Stimulated activated memory B cell treated with anti-CD40 and anti-IgM and Interleukin-4, amounts not matched to agents 10 μg/mL and 1 μg/mL and 100 μg/mL, for 72 hours (primary cell): ENCODE measurements at regions not wholly inside any gene's neighbourhood (a gene's known extent, or its start where the extent isn't known, plus 50 kb on each side); places are given as distances from the start of the nearest gene placed in this dataset.

Experiments
- ATAC-seq: fragments of 150-1000 bp; cut with Tn5 transposase; 2 replicates; pipeline ENCODE4 v1.10.0; 2021
- H3K27ac Mint-ChIP-seq: one replicate; pipeline ENCODE4 v1.8.0; 2022; ENCODE audit warnings: mild to moderate bottlenecking, mixed read lengths
- H3K27me3 Mint-ChIP-seq: one replicate; pipeline ENCODE4 v1.8.0; 2022; ENCODE audit warnings: mixed read lengths
- H3K36me3 Mint-ChIP-seq: one replicate; pipeline ENCODE4 v1.8.0; 2022; ENCODE audit warnings: mixed read lengths
- H3K4me1 Mint-ChIP-seq: one replicate; pipeline ENCODE4 v1.8.0; 2022; ENCODE audit warnings: mixed read lengths
- H3K4me3 Mint-ChIP-seq: one replicate; pipeline ENCODE4 v1.8.0; 2022; ENCODE audit warnings: mild to moderate bottlenecking, moderate library complexity, mixed read lengths
- H3K9me3 Mint-ChIP-seq: one replicate; pipeline ENCODE4 v1.8.0; 2022; ENCODE audit warnings: mixed read lengths

DNA sequence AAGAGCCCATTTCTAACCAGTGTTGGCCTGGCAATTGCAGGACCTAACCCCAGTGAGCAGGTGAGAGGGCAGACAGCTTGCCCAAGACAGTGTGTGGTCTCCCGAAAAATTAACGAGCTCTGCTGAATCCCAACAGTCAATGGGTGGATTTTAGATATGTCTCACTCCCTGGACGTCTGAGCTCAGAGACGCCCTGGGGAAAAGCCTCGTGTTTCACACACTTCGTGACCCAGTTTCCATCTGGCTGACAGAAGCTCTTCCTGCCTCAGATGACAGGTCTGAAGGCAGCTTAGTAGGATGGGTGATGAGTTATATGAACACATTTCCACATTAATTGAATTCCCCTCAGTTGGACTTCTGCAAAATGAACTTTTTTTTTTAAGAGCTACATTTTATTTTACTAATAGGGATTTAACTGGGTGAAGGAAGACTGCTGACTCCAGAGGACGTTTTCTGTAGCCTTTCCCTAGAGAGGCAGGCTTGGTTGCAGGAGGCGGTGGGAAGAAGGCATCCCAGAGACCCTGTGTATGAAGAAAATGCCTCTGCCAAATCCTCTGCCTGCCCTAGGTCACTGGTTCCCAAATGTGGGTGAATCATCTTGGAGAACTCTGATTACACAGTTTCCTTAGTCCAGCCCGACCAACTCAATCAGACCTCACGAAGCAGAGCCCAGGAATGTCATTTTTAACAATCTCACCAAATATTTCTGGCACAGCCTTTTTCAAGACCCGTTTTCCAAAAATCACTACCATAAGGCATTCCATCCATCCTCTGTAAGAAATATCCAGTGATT, 71.7 kb upstream of the LY86 start:
- Mint-ChIP-seq H3K4me3 (no peak overlapping the region), H3K36me3 (peaks cover 19% of the 10 kb centered on the region), H3K9me3 (no peaks in the 10 kb centered on the region), H3K27ac (no peak overlapping the region), H3K27me3 (peaks cover 14% of the 10 kb centered on the region), H3K4me1 (peaks cover 11% of the 10 kb centered on the region)
- ATAC-seq, result peak; percentile 18

DNA sequence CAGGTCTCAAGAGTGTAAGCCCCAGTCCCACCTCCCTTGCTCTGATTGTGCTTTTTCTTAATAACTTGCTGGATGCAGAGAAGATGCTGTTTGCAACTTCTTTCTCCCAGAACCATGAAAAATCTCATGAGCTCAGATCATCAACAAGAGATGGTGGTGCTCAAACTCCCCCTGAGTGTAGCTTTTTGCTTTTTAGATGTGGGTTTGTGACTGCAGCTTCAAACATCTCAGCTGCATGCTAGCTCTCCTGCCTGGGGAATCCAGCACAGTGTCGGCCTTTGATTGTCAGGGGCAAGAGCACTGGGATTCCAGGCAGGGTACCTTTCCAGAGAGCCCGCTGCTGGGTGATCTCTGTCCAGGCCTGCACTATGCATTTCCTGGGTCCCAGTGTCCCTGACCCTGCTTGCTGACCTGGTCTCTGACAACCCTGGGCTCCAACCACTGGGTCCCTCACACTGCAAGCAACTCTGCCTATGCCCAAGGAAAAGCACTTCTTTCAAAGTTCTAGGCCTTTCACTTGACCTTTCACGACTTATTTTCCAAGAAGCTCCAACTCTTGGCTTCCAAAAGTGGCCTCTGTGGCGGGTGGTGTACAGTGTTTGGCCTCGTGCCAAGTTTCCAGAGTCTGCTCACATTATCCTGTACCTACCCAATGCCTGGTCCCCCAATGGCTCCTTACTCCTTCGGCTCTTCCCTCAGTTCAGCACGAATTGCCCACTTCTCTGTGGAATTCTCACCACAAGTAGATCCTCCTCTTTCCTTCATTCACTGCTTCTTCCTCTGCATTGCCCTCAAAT, 69.7 kb upstream of the LY86 start:
- Mint-ChIP-seq H3K4me3 (no peak overlapping the region), H3K9me3 (peaks cover under 1% of the 10 kb centered on the region), H3K27me3 (peaks cover 14% of the 10 kb centered on the region), H3K36me3 (peaks cover 29% of the 10 kb centered on the region), H3K4me1 (peaks cover 11% of the 10 kb centered on the region), H3K27ac (no peak overlapping the region)
- ATAC-seq, result no peak

DNA sequence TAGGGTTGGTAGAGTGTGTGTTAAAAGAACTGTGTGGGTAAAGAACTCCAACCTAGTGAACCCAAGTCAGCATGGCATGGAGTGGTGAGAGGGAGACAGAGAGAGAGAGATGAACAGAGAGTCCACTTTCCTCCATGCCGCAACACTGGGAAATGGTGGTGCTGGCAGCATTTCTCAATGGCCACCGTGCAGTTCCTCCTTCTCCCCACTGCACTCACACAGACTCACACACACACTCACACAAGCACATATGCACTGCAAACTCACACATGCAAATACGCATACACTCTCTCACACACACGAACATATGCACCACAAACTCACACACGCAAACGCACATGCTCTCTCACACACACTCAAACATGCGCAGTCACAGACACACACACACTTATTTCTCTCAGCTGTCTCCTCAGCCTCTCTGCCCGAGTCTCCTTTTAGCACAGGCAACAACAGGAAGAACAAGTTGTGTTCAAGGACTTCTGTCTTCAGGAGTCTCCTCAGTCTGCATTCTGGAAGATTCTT, 66.5 kb upstream of the LY86 start:
- H3K4me3 Mint-ChIP-seq, result no peak overlapping the region
- no peaks in the 10 kb centered on the region for H3K4me1 Mint-ChIP-seq

GRCh38 chr6:6522709-6523108, 65.8 kb upstream of the LY86 start:
- H3K4me1 Mint-ChIP-seq, result no peaks in the 10 kb centered on the region
- H3K9me3 Mint-ChIP-seq, result peaks cover 3% of the 10 kb centered on the region
- peaks cover 33% of the 10 kb centered on the region for H3K36me3 Mint-ChIP-seq
- H3K27ac Mint-ChIP-seq, result no peak overlapping the region
- ATAC-seq, result no peak
- no peak overlapping the region for H3K4me3 Mint-ChIP-seq
- H3K27me3 Mint-ChIP-seq, result no peaks in the 10 kb centered on the region

More for the DNA sequence above, 66.5 kb upstream of the LY86 start:
- Mint-ChIP-seq H3K9me3 (peaks cover 3% of the 10 kb centered on the region), H3K27ac (no peak overlapping the region), H3K36me3 (peaks cover 33% of the 10 kb centered on the region), H3K27me3 (no peaks in the 10 kb centered on the region)
- no peak for ATAC-seq

DNA sequence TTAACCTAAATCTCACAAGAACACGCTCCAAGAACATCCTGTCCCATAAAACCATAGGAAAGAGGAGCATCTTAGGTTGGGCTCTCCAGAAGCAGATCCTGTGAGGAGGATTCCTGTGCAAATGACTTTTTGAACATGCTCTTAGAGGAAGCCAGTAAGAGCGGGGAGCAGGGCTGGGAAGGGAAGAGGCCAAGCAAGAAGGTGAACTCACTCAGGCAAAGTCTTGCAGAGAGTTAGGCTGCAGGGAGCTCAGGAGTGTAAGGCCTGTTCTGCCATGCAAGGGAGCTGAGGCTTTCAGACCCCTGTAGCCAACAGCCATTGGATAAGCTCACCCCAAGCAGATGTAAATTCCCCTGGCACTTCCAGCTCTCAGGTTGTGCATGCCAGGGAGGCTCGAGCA, 63.6 kb upstream of the LY86 start:
- H3K9me3 Mint-ChIP-seq, result peaks cover 4% of the 10 kb centered on the region
- no peak overlapping the region for H3K27ac Mint-ChIP-seq
- H3K27me3 Mint-ChIP-seq, result no peaks in the 10 kb centered on the region
- no peak for ATAC-seq
- peaks cover 23% of the 10 kb centered on the region for H3K36me3 Mint-ChIP-seq
- no peak overlapping the region for H3K4me3 Mint-ChIP-seq
- no peaks in the 10 kb centered on the region for H3K4me1 Mint-ChIP-seq

DNA sequence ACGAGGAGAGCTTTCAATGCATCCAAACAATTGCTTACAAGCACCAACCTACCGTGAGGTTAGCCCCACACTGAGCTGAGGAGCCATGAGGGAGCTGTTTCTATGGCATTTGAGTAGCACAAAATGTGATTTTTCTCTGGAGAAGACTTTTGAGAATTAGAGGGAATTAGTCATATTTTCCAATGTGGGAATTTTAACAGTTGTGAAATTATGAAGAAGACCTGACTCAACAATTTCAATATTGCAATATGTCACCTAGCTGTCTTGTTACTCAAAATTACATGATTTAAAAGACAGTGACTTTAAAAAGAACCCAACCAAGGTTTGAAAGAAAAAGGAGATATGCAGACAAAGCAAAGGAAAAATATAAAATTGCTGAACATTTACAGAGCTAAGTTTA, 62.6 kb upstream of the LY86 start:
- Mint-ChIP-seq H3K4me1 (no peaks in the 10 kb centered on the region), H3K27me3 (no peaks in the 10 kb centered on the region), H3K9me3 (peaks cover 6% of the 10 kb centered on the region), H3K36me3 (peaks cover 25% of the 10 kb centered on the region), H3K4me3 (no peak overlapping the region), H3K27ac (no peak overlapping the region)
- no peak for ATAC-seq

GRCh38 chr6:6529275-6529674, 59.2 kb upstream of the LY86 start:
- Mint-ChIP-seq H3K27me3 (no peaks in the 10 kb centered on the region), H3K9me3 (peaks cover 3% of the 10 kb centered on the region), H3K4me1 (no peaks in the 10 kb centered on the region), H3K36me3 (peaks cover 7% of the 10 kb centered on the region), H3K27ac (no peak overlapping the region), H3K4me3 (no peak overlapping the region)
- ATAC-seq, result no peak

DNA sequence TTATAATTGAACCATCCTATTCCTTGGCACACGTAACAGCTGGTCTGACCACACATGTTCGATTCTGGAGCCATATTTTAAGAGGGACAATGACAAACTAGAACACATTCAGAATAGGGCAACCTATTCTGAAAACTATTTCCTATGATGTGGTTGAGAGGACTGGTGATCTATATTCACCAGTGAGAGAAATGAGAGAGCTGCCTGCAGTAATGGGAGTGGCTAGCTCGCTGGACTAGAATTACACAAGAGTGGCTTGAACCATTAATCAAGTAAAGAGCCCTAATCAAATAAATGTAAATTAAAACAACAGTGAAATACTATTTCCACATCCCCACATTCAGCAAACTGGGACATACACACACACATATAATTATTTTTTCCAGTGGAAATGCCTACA, 55.3 kb upstream of the LY86 start:
- Mint-ChIP-seq H3K27me3 (no peaks in the 10 kb centered on the region), H3K9me3 (peaks cover 3% of the 10 kb centered on the region), H3K27ac (no peak overlapping the region), H3K4me1 (no peaks in the 10 kb centered on the region), H3K4me3 (no peak overlapping the region), H3K36me3 (peaks cover 7% of the 10 kb centered on the region)
- no peak for ATAC-seq

GRCh38 chr6:6534399-6534798, 54.1 kb upstream of the LY86 start:
- H3K9me3 Mint-ChIP-seq, result peaks cover 3% of the 10 kb centered on the region
- H3K4me1 Mint-ChIP-seq, result no peaks in the 10 kb centered on the region
- ATAC-seq, result no peak
- no peak overlapping the region for H3K27ac Mint-ChIP-seq
- no peak overlapping the region for H3K4me3 Mint-ChIP-seq
- peaks cover 7% of the 10 kb centered on the region for H3K36me3 Mint-ChIP-seq
- H3K27me3 Mint-ChIP-seq, result no peaks in the 10 kb centered on the region

GRCh38 chr6:6537488-6538260, 50.8 kb upstream of the LY86 start:
- H3K36me3 Mint-ChIP-seq, result peaks cover 2% of the 10 kb centered on the region
- no peak for ATAC-seq

GRCh38 chr6:6538261-6538660, 50.3 kb upstream of the LY86 start:
- no peaks in the 10 kb centered on the region for H3K4me1 Mint-ChIP-seq
- no peak overlapping the region for H3K27ac Mint-ChIP-seq
- H3K36me3 Mint-ChIP-seq, result peaks cover 7% of the 10 kb centered on the region
- no peak overlapping the region for H3K4me3 Mint-ChIP-seq
- ATAC-seq, result no peak
- H3K27me3 Mint-ChIP-seq, result peaks cover 10% of the 10 kb centered on the region
- H3K9me3 Mint-ChIP-seq, result peaks cover 4% of the 10 kb centered on the region

More at GRCh38 chr6:6537488-6538260, 50.8 kb upstream of the LY86 start:
- no peaks in the 10 kb centered on the region for H3K4me1 Mint-ChIP-seq
- peaks cover 4% of the 10 kb centered on the region for H3K27me3 Mint-ChIP-seq
- H3K27ac Mint-ChIP-seq, result no peak overlapping the region
- H3K9me3 Mint-ChIP-seq, result peaks cover under 1% of the 10 kb centered on the region
- H3K4me3 Mint-ChIP-seq, result no peak overlapping the region
